Neural progenitor cell (in vitro differentiated cells): ENCODE measurements at regions not wholly inside any gene's neighbourhood (a gene's known extent, or its start where the extent isn't known, plus 50 kb on each side); places are given as distances from the start of the nearest gene placed in this dataset.

Source experiments
- DNase-seq: peaks from one replicate; pipeline ENCODE4 v3.0.0-alpha.2; 2016; ENCODE audit warnings: low spot score
- H2AFZ ChIP-seq: fragments of 200-600 bp; sonication (generic); replicated peaks from 2 replicates; pipeline ENCODE4 v1.6.1; 2016; ENCODE audit warnings: antibody characterized with exemption
- H3F3A ChIP-seq: fragments of 200-600 bp; sonication (generic); 2 replicates; pipeline ENCODE4 v1.6.1; 2016; ENCODE audit warnings: antibody characterized with exemption, low read depth
- H3K27ac ChIP-seq: fragments of 200-600 bp; sonication (generic); 2 replicates; pipeline ENCODE4 v1.5.1; 2016; ENCODE audit warnings: mild to moderate bottlenecking
- H3K27me3 ChIP-seq: fragments of 200-600 bp; sonication (generic); 2 replicates; pipeline ENCODE4 v1.6.1; 2016; ENCODE audit warnings: mild to moderate bottlenecking, moderate library complexity
- H3K36me3 ChIP-seq: fragments of 200-600 bp; sonication (generic); 2 replicates; pipeline ENCODE4 v1.5.1; 2016
- H3K4me1 ChIP-seq: fragments of 200-600 bp; sonication (generic); 2 replicates; pipeline ENCODE4 v1.6.1; 2016; ENCODE audit warnings: mixed run types
- H3K4me2 ChIP-seq: fragments of 200-600 bp; sonication (generic); 2 replicates; pipeline ENCODE4 v1.6.1; 2016
- H3K4me3 ChIP-seq: fragments of 200-600 bp; sonication (generic); 2 replicates; pipeline ENCODE4 v1.5.1; 2016
- H3K79me2 ChIP-seq: fragments of 200-600 bp; sonication (generic); 2 replicates; pipeline ENCODE4 v1.6.1; 2016; ENCODE audit warnings: low read depth
- H3K9ac ChIP-seq: fragments of 200-600 bp; sonication (generic); 2 replicates; pipeline ENCODE4 v1.6.1; 2016
- H3K9me3 ChIP-seq: fragments of 200-600 bp; sonication (generic); 2 replicates; pipeline ENCODE4 v1.5.1; 2016; ENCODE audit warnings: low read depth
- H4K20me1 ChIP-seq: fragments of 200-600 bp; sonication (generic); 2 replicates; pipeline ENCODE4 v1.6.1; 2016; ENCODE audit warnings: low read depth
- H3K27ac Mint-ChIP-seq: 3 replicates; pipeline ENCODE4 v1.8.0; 2021; ENCODE audit warnings: mixed read lengths
- H3K27me3 Mint-ChIP-seq: 2 replicates; pipeline ENCODE4 v1.8.0; 2022; ENCODE audit warnings: low read depth, mild to moderate bottlenecking, inconsistent platforms, moderate library complexity, mixed read lengths; ENCODE audit not compliant: insufficient read depth
- H3K36me3 Mint-ChIP-seq: 3 replicates; pipeline ENCODE4 v1.8.0; 2021; ENCODE audit warnings: mixed read lengths
- H3K4me1 Mint-ChIP-seq: 3 replicates; pipeline ENCODE4 v1.8.0; 2021; ENCODE audit warnings: mixed read lengths
- H3K4me3 Mint-ChIP-seq: 3 replicates; pipeline ENCODE4 v1.8.0; 2021; ENCODE audit warnings: mild to moderate bottlenecking, moderate library complexity, mixed read lengths
- H3K9me3 Mint-ChIP-seq: 3 replicates; pipeline ENCODE4 v1.8.0; 2020; ENCODE audit warnings: mixed read lengths
- CTCF ChIP-seq: fragments of 200-600 bp; sonication (generic); IDR thresholded peaks from 2 replicates; pipeline ENCODE4 v1.5.1; 2017; ENCODE audit warnings: antibody characterized with exemption, mild to moderate bottlenecking
- EZH2 ChIP-seq: fragments of 200-600 bp; sonication (generic); IDR thresholded peaks from 2 replicates; pipeline ENCODE4 v1.6.1; 2017; ENCODE audit warnings: antibody characterized with exemption, mild to moderate bottlenecking, moderate library complexity
- EZH2phosphoT487 ChIP-seq: fragments of 200-600 bp; sonication (generic); IDR thresholded peaks from 2 replicates; pipeline ENCODE4 v1.6.1; 2017; ENCODE audit warnings: antibody characterized with exemption

- peaks cover 22% of the 10 kb centered on the region for H3K27me3 Mint-ChIP-seq
- no peak overlapping the region for H2AFZ ChIP-seq
- H3K79me2 ChIP-seq = no peaks in the 10 kb centered on the region
Measured at GRCh38 chr10:131673396-131673795, 227.4 kb upstream of the PPP2R2D start.

GRCh38 chr10:131674130-131674529, 226.7 kb upstream of the PPP2R2D start:
- no peak overlapping the region for H2AFZ ChIP-seq
- H3K27ac Mint-ChIP-seq = no peak overlapping the region
- H3K36me3 Mint-ChIP-seq = no peaks in the 10 kb centered on the region
- peaks cover 20% of the 10 kb centered on the region for H3F3A ChIP-seq
- H3K4me3 ChIP-seq = no peak overlapping the region
- H3K27ac ChIP-seq = no peak overlapping the region
- DNase-seq = no peak
- no peaks in the 10 kb centered on the region for H3K9me3 ChIP-seq
- H3K4me1 ChIP-seq = peaks cover 25% of the 10 kb centered on the region
- H3K4me1 Mint-ChIP-seq = peaks cover 33% of the 10 kb centered on the region
- no peaks in the 10 kb centered on the region for H4K20me1 ChIP-seq
- H3K4me3 Mint-ChIP-seq = no peak overlapping the region
- no peaks in the 10 kb centered on the region for H3K79me2 ChIP-seq
- TF ChIP-seq EZH2 = no peak
- TF ChIP-seq EZH2phosphoT487 = no peak
- TF ChIP-seq CTCF = no peak
- no peak overlapping the region for H3K9ac ChIP-seq
- H3K4me2 ChIP-seq = no peak overlapping the region
- H3K27me3 ChIP-seq = peaks cover 11% of the 10 kb centered on the region
- H3K27me3 Mint-ChIP-seq = peaks cover 24% of the 10 kb centered on the region
- no peaks in the 10 kb centered on the region for H3K36me3 ChIP-seq
- peaks cover 26% of the 10 kb centered on the region for H3K9me3 Mint-ChIP-seq

More at GRCh38 chr10:131673396-131673795, 227.4 kb upstream of the PPP2R2D start:
- H3K4me3 ChIP-seq = no peak overlapping the region
- peaks cover 11% of the 10 kb centered on the region for H3K27me3 ChIP-seq
- Mint-ChIP-seq H3K27ac (no peak overlapping the region), H3K4me3 (no peak overlapping the region), H3K36me3 (no peaks in the 10 kb centered on the region), H3K9me3 (peaks cover 26% of the 10 kb centered on the region), H3K4me1 (peaks cover 29% of the 10 kb centered on the region)
- H3F3A ChIP-seq = peaks cover 20% of the 10 kb centered on the region
- H4K20me1 ChIP-seq = no peaks in the 10 kb centered on the region
- DNase-seq = no peak
- H3K4me1 ChIP-seq = peaks cover 25% of the 10 kb centered on the region
- no peaks in the 10 kb centered on the region for H3K9me3 ChIP-seq
- no peak for TF ChIP-seq EZH2
- H3K9ac ChIP-seq = no peak overlapping the region
- H3K27ac ChIP-seq = no peak overlapping the region
- no peaks in the 10 kb centered on the region for H3K36me3 ChIP-seq
- H3K4me2 ChIP-seq = no peak overlapping the region

GRCh38 chr10:131675104-131675503, 225.7 kb upstream of the PPP2R2D start:
- Mint-ChIP-seq H3K27ac (no peak overlapping the region), H3K9me3 (peaks cover 21% of the 10 kb centered on the region), H3K27me3 (peaks cover 21% of the 10 kb centered on the region), H3K4me3 (no peak overlapping the region), H3K36me3 (no peaks in the 10 kb centered on the region), H3K4me1 (peaks cover 36% of the 10 kb centered on the region)
- Histone ChIP-seq H3K27ac (no peak overlapping the region), H3K27me3 (peaks cover 11% of the 10 kb centered on the region), H3K36me3 (no peaks in the 10 kb centered on the region), H3F3A (peaks cover 20% of the 10 kb centered on the region), H3K4me1 (peaks cover 25% of the 10 kb centered on the region), H3K9ac (no peak overlapping the region), H4K20me1 (no peaks in the 10 kb centered on the region), H2AFZ (no peak overlapping the region), H3K9me3 (no peaks in the 10 kb centered on the region), H3K4me2 (no peak overlapping the region), H3K79me2 (no peaks in the 10 kb centered on the region), H3K4me3 (no peak overlapping the region)
- DNase-seq = no peak
- TF ChIP-seq EZH2phosphoT487 (no peak), EZH2 (no peak), CTCF (no peak)

- peak overlapping the region; percentile 96 for H3K27ac Mint-ChIP-seq
- H3K9me3 Mint-ChIP-seq = peaks cover 18% of the 10 kb centered on the region
- Histone ChIP-seq H2AFZ (no peak overlapping the region), H3F3A (peaks cover 20% of the 10 kb centered on the region), H3K27me3 (peaks cover 11% of the 10 kb centered on the region), H3K27ac (no peak overlapping the region), H3K4me2 (peak overlapping the region; percentile 81), H3K36me3 (no peaks in the 10 kb centered on the region), H4K20me1 (no peaks in the 10 kb centered on the region), H3K4me3 (peak overlapping the region; percentile 35), H3K9me3 (no peaks in the 10 kb centered on the region), H3K9ac (no peak overlapping the region), H3K4me1 (peaks cover 30% of the 10 kb centered on the region), H3K79me2 (no peaks in the 10 kb centered on the region)
- peaks cover 23% of the 10 kb centered on the region for H3K27me3 Mint-ChIP-seq
- H3K36me3 Mint-ChIP-seq = no peaks in the 10 kb centered on the region
- H3K4me3 Mint-ChIP-seq = peak overlapping the region; percentile 76
- TF ChIP-seq EZH2 = no peak
- no peak for TF ChIP-seq EZH2phosphoT487
- no peak for TF ChIP-seq CTCF
- peaks cover 40% of the 10 kb centered on the region for H3K4me1 Mint-ChIP-seq
- DNase-seq = no peak
Measured at GRCh38 chr10:131676046-131676799, 224.6 kb upstream of the PPP2R2D start.
